Ovary (tissue), 3 donors: ENCODE measurements at regions not wholly inside any gene's neighbourhood (a gene's known extent, or its start where the extent isn't known, plus 50 kb on each side); places are given as distances from the start of the nearest gene placed in this dataset.

ENCODE experiments used
- CTCF ChIP-seq, 3 donors: fragments of 450-650 bp in 2 of 3; fragments of 200-600 bp in 1 of 3; IDR thresholded peaks; one replicate each; pipeline versions ENCODE4 v1.5.1 to v1.8.0; 2016 to 2022; ENCODE audit warnings: antibody characterized with exemption in 3 of 3, mild to moderate bottlenecking in 1 of 3
- EP300 ChIP-seq: sonication (generic); formaldehyde crosslinking; IDR thresholded peaks from one replicate; pipeline ENCODE4 v1.6.1; 2017; ENCODE audit warnings: antibody characterized with exemption
- POLR2A ChIP-seq: fragments of 450-650 bp; IDR thresholded peaks from one replicate; pipeline ENCODE4 v1.6.1; 2017; ENCODE audit warnings: antibody characterized with exemption, mild to moderate bottlenecking, moderate library complexity
- donor health status: DM: no; HTN: no; CAD: no.

GRCh38 chr13:21973437-21974125, 302.7 kb downstream of the FGF9 start:
- no peak for TF ChIP-seq CTCF (IDR thresholded peaks at IDR 0.05)
- TF ChIP-seq POLR2A, result no peak
- no peak for TF ChIP-seq EP300
